ENCODE measurements at regions not wholly inside any gene's neighbourhood (a gene's known extent, or its start where the extent isn't known, plus 50 kb on each side); places are given as distances from the start of the nearest gene placed in this dataset.
A peak's percentile ranks its signal among the peaks of the same experiment; 100 is the strongest.

GRCh38 chr4:28973587-28974350 is 1746.4 kb upstream of the PCDH7 start:
- DNase-seq (ENCODE audit: low spot score) = no peak

- no peak for DNase-seq (ENCODE audit: low spot score)
Observed at GRCh38 chr4:28976369-28976768, 1743.8 kb upstream of the PCDH7 start.

DNA sequence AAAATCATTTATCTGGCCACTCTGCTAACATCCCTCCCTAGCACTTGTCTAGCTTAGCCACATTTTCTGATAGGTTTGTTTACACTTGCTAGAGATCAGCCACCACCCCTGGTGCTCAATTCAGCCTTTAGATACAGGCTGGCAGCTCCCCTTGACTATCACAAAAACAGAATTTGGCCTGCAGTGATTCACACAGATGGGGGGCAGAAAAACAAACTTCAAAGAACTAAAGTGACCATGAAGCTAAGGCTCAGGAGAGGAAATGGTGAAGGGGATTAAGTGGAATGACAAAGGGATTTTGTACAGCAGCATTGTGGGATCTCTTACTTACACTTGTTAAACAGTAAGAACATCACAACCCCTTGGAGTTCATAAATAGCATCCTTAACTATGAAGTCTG is 1718.0 kb upstream of the PCDH7 start:
- no peak for DNase-seq (ENCODE audit: low spot score)

DNA sequence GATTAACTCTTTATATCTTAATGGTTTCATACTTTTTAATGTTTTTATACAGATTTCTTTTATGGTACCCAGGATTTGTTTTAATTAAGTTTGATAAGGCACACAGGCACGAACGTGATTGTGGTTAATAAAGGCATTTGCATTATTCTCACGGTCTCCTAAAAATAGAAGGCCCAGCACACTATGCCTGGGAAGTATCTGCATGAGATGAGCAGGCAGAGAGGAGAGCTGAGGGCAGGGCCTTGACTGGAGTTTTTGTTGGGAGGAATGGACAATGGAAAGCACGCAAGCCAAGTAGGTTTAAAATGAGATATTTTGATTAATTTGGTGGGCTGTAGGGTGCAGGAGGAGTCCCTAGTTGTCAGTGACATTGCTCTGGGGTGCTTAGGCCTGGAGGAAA is 1714.3 kb upstream of the PCDH7 start:
- DNase-seq (ENCODE audit: low spot score) = no peak

DNA sequence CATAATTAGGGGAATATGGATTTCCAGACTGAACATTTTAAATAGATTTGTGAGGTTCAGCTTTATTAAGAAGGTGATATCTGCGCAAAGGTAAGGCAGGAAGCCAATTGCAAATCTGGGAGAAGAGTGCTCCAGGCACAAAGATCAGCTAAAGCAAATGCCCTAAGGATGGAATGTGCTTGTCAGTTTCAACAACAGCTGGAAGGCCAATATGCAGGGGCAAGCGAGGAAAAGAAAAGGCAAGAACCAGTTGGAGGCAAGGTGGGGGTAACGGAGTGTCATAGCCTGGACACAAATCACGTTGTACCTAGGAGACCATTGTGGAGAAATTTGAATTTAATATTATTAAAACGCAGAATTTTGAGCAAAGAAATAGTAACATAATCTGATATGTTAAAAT is 1710.3 kb upstream of the PCDH7 start:
- DNase-seq (ENCODE audit: low spot score) = no peak

DNA sequence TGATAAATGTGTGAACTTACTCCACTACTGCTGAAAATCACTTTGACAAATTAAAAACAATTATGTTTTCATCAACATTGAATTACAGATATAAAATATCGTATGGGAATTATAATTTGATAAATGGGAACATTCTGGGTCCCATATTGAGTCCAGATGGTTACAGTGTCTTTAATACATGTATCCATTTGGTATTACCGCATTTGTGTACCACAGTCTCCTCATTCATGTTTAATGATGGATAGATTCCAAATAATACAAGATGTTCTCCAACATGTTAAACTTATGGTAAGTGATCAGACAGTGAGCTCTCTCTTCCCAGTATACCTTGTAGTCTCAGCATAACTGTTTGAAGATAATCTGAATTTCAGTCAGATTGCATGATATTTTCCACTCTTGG is 1706.8 kb upstream of the PCDH7 start:
- no peak for DNase-seq (ENCODE audit: low spot score)

- DNase-seq (ENCODE audit: low spot score) = no peak
Observed at GRCh38 chr4:29014555-29014954, 1705.6 kb upstream of the PCDH7 start.

GRCh38 chr4:29033703-29034102 is 1686.5 kb upstream of the PCDH7 start:
- DNase-seq (ENCODE audit: low spot score) = no peak

DNA sequence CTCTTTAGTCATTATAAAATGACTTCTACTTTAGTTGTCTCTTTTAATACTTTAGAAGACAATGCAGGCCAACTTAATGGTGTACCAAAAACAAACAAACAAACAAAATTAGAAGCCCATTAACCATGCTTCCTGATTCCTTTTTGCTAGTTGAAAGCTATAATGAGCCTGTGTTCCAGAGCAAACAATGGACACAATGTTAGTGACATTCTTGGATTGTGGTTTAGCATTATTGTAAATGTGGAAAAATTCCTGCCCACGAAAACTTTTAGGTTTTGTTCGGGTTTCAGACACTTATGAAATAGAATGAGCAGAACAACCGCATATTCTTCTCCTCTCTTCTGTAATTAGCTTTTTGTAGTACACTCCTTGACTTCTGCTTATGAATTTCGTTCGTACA is 1682.7 kb upstream of the PCDH7 start:
- DNase-seq (ENCODE audit: low spot score) = no peak

DNA sequence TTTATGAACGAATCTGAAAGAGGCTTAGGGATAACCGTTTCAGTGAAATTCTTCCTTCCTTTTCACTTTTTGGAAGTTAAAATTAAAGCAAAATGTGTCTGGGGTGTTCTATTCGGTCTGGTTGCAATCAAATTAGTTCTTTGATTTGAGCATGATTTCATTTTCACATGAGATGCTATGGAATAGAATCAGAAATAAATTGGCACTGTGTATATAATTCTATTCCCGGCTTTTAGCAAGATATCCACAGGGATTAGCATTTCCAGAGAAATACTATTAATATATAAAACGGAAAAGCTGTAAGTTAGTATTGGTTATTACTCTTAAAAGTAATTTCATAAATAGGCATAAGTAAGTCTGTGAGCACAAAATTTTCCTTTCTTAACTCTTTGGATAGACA is 1676.8 kb upstream of the PCDH7 start:
- DNase-seq (ENCODE audit: low spot score) = no peak

DNA sequence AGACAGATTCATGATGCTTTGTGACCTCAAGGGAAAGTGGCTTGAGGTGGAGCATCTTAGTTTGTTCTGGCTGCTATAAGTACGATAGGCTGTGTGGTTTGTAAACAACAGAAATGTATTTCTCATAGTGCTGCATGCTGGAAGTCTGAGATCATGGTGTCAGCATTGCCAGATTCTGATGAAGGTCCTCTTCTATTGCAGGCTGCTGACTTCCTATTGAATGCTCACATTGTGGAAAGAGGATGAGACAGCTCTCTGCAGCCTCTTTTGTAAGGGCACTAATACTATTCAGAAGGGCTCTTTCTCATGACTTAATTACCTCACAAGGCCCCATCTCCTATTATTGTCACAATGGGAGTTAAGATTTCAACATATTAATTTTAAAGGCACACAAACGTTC is 1674.0 kb upstream of the PCDH7 start:
- peak; percentile 87 for DNase-seq (ENCODE audit: low spot score)

DNA sequence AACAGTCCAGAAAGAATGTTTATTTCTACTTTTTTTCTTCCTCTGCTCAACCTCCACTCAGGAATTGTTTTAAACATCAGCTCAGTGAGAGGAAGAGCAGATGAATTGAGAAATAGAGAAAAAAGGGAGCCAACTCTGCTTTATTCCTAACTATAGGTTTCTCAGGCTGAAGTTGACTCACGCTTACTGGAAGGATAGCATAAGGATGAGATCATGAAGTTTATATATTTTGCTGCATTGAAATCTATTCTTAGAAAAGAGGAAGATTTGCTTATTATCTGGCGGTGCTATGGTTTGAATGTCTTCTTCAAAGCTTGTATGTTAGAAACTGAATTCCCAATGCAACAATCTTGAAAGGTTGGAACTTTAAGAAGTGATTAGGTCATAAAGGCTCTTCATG is 1673.4 kb upstream of the PCDH7 start:
- DNase-seq (ENCODE audit: low spot score) = no peak

DNA sequence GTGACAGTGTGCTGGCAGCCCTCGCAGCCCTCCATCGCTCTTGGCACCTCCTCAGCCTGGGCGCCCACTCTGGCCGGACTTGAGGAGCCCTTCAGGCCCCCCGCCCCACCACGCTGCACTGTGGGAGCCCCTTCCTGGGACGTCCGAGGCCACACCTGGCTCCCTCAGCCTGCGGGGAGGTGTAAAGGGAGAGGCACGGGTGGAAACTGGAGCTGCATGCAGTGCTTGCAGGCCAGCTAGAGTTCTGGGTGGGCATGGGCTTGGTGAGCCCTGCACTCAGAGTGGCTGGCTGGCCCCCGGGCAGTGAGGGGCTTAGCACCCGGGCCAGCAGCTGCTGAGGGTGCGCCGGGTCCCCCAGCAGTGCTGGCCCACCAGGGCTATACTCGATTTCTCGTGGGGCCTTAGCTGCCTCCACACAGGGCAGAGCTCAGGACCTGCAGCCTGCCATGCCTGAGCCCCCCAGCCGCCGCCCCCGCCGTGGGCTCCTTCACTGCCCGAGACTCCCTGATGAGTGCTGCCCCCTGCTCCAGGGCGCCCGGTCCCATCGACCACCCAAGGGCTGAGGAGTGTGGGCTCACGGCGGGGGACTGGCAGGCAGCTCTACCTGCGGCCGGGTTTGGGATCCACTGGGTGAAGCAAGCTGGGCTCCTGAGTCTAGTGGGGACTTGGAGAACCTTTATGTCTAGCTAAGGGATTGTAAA is 1672.7 kb upstream of the PCDH7 start:
- DNase-seq (ENCODE audit: low spot score) = no peak

DNA sequence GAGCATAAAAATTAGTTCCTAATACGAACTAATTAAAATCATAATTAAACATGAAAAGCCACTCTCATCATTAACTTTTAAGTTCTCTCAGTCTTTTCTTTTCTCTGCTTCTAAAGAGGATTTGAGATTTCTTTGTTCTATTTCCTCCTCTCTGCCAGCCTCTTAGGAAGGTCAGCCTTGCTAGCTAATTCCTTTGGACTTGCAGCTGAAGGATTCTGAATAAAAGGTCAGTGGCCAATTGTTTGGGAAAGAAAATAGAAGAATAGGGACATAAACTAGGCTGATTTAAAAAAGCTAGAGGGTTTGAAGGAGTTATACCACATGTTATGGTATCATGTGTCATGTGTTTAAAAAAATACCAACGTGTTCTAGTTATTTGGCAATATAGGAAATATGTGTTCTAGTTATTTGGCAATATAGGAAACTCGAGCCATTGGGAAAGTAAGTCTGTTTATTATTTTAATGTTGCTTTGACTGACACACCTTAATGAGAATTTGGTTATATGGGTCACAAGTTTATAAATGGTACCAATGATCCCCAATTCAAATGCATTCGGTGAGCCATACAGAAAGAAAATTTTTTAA is 1668.7 kb upstream of the PCDH7 start:
- no peak for DNase-seq (ENCODE audit: low spot score)

GRCh38 chr4:29052266-29052665 is 1667.9 kb upstream of the PCDH7 start:
- DNase-seq (ENCODE audit: low spot score) = no peak

DNA sequence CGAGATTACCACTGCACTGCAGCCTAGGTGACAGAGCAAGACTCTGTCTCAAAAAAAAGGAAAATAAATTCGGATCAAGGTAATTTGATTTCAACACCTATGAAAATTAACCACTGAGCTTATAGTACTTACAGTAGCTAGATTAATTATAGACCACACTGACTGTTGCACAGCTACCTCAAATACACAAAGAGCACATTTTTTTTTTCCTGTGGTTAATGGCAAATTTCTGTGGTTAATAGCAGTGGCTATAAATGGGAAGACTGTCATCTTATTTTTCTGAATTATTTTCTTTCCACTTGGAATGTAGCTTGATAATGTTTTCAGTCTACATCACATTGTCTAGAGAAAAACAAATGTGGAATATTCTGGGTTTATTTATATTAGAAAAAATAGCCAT is 1661.6 kb upstream of the PCDH7 start:
- DNase-seq (ENCODE audit: low spot score) = no peak

GRCh38 chr4:29066861-29067260 is 1653.3 kb upstream of the PCDH7 start:
- no peak for DNase-seq (ENCODE audit: low spot score)

DNA sequence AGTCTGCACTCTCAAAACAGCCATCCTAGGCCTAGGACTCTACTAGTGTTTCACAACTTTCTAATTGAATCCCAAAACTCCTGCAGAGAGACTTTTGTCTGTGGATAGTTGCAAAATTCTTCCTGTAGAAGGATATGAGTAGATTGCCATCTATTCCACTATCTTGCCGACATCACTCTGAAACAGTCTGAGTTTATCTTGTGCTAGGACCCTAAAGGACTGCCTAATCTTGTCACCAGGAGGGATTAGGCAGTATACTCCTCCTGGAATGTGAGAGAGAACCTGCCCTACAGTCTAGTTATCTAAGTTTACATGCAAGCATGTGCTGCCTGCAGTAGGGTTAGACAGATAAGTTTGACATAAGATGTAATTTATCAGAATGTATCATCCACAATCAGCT is 1646.6 kb upstream of the PCDH7 start:
- DNase-seq (ENCODE audit: low spot score) = no peak

DNA sequence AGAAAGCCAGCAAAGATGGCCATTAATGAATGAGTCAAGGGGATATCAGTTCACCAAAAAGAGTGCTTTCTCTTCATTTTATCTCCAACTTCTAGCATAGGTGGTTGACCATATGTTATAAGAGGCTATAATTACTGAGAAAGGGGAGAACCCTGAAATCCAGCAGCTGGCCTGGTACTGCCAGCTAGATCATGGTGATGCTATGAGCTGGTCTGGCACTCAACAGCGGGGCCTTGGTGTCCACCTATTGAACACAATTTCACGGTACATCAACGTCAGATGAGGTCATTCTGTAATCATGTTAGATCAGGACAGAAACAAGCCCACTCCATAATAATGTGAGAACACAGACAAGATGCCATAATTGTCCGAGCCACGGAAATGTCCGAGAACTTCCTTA is 1644.8 kb upstream of the PCDH7 start:
- DNase-seq (ENCODE audit: low spot score) = no peak

DNA sequence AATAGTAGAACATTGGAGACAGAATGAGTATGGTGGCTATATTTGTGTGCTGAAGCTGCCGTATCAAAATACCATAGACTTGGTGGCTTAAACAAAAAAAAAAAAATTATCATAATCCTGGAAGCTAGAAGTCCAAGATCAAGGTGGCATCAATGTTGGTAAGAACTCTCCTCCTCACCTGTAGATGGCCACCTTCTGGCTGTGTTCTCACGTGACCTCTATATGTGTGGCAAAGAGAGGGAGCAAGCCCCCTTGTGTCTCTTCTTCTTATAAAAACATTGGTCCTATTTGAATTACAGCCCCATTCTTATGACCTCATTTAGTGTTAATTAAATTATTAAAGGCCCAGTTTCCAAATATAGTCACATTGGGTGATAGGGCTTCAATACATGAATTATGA is 1640.9 kb upstream of the PCDH7 start:
- no peak for DNase-seq (ENCODE audit: low spot score)

DNA sequence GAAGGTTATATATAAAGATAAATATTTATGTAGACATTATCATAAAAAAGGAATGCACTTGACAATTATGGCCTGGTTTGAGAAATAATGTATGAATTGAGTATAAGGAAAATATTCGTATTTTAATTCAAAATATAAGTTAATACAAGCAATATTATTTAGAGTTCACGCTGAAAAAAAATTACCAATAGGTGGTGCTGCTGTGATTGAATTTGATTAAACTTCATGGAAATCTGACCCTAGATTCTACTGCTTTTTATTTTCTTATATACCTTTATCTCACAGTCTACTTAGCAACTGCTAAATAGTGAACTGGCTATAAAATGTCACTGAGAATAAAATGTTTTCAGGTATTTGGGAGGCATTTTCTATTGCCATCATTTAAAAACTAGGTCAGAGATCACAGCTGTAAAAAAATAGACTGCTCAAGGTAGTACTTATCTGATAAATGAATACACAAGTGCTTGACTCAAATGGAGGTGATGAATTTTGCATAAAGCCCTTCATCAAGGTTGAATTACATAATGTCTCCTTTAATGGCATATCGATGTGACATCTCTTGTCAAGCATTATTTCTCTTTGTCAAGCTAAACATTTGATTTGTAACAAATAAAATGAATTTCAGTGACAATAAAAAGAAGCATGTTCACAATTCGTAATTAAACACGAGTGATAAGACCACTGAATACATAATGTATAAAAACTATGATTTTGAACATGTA is 1638.8 kb upstream of the PCDH7 start:
- peak; percentile 3 for DNase-seq (ENCODE audit: low spot score)

DNA sequence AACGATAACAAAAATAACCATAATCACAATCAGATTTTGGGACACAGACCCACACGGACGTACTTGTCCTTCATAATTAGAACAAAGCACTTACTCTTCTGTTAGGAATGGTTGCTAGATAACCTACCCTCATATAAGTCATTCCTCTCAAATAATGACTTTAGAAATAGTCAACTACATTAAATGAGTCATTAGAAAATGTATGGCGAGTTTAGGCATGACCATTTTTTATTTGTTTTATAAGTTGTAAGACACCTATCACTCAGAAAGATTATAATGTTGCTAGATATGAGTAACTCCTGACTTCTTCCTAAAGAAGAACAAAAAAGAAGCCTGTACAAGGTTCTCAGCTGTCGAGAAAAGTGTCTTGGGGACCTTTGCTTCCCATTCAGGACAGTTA is 1637.5 kb upstream of the PCDH7 start:
- DNase-seq (ENCODE audit: low spot score) = no peak

GRCh38 chr4:29085748-29086147 is 1634.4 kb upstream of the PCDH7 start:
- DNase-seq (ENCODE audit: low spot score) = no peak

Data from putamen (tissue), 1 donor.